SK-N-SH treated with all-trans-retinoic acid at 6 μM for 48 hours (cell line): ENCODE measurements at regions not wholly inside any gene's neighbourhood (a gene's known extent, or its start where the extent isn't known, plus 50 kb on each side); places are given as distances from the start of the nearest gene placed in this dataset.

Experiments
- ATAC-seq: fragments of 200-7000 bp; cut with Tn5 transposase; 3 replicates; pipeline ENCODE4 v1.9.1; 2020; ENCODE audit warnings: mild to moderate bottlenecking, moderate library complexity
- ARNTL ChIP-seq: fragments of 450-650 bp; formaldehyde crosslinking; IDR thresholded peaks from 2 replicates; pipeline ENCODE4 v1.5.0; 2020; ENCODE audit warnings: low read depth, mild to moderate bottlenecking, moderate library complexity, borderline replicate concordance
- CSDC2 ChIP-seq: fragments of 250-450 bp; sonication (Bioruptor Pico); IDR thresholded peaks from 2 replicates; pipeline ENCODE4 v1.5.0; 2020; ENCODE audit warnings: mild to moderate bottlenecking, moderate library complexity
- ESRRG ChIP-seq: fragments of 250-450 bp; sonication (Bioruptor Pico); IDR thresholded peaks from 2 replicates; pipeline ENCODE4 v1.6.1; 2021; ENCODE audit warnings: mild to moderate bottlenecking
- GLIS3 ChIP-seq: fragments of 250-450 bp; sonication (Bioruptor Pico); IDR thresholded peaks from 2 replicates; pipeline ENCODE4 v1.5.0; 2020; ENCODE audit warnings: mild to moderate bottlenecking, moderate library complexity
- ISL1 ChIP-seq: fragments of 250-450 bp; sonication (Bioruptor Pico); IDR thresholded peaks from 2 replicates; pipeline ENCODE4 v2.1.2; 2022; ENCODE audit warnings: mild to moderate bottlenecking, moderate library complexity
- OSR1 ChIP-seq: fragments of 250-450 bp; sonication (Bioruptor Pico); IDR thresholded peaks from 2 replicates; pipeline ENCODE4 v1.8.0; 2022; ENCODE audit warnings: moderate library complexity, mild to moderate bottlenecking, inconsistent platforms
- PPARA ChIP-seq: fragments of 250-450 bp; sonication (Bioruptor Pico); IDR thresholded peaks from 2 replicates; pipeline ENCODE4 v1.5.0; 2020; ENCODE audit warnings: mild to moderate bottlenecking, borderline replicate concordance
- RARB ChIP-seq: fragments of 250-450 bp; sonication (Bioruptor Pico); IDR thresholded peaks from 2 replicates; pipeline ENCODE4 v1.8.0; 2021; ENCODE audit warnings: mild to moderate bottlenecking, moderate library complexity
- SNAI2 ChIP-seq: fragments of 250-450 bp; sonication (Bioruptor Pico); IDR thresholded peaks from 2 replicates; pipeline ENCODE4 v1.5.0; 2020; ENCODE audit warnings: mild to moderate bottlenecking, moderate library complexity
- TCF4 ChIP-seq: fragments of 250-450 bp; sonication (Bioruptor Pico); IDR thresholded peaks from 2 replicates; pipeline ENCODE4 v1.8.0; 2021; ENCODE audit warnings: mild to moderate bottlenecking, moderate library complexity, borderline replicate concordance
- TOX ChIP-seq: fragments of 250-450 bp; sonication (Bioruptor Pico); IDR thresholded peaks from 2 replicates; pipeline ENCODE4 v1.8.0; 2021; ENCODE audit warnings: mild to moderate bottlenecking, moderate library complexity, borderline replicate concordance
- ZC3H10 ChIP-seq: fragments of 250-450 bp; sonication (Bioruptor Pico); IDR thresholded peaks from 2 replicates; pipeline ENCODE4 v1.5.1; 2021; ENCODE audit warnings: mild to moderate bottlenecking, moderate library complexity
- ZFP3 ChIP-seq: fragments of 250-450 bp; sonication (Bioruptor Pico); IDR thresholded peaks from 2 replicates; pipeline ENCODE4 v1.5.0; 2020; ENCODE audit warnings: mild to moderate bottlenecking, moderate library complexity
- ZFP30 ChIP-seq: fragments of 450-650 bp; formaldehyde crosslinking; IDR thresholded peaks from 2 replicates; pipeline ENCODE4 v1.5.0; 2022; ENCODE audit warnings: mild to moderate bottlenecking, moderate library complexity
- ZNF565 ChIP-seq: fragments of 450-650 bp; formaldehyde crosslinking; conservative IDR thresholded peaks from 2 replicates; pipeline ENCODE4 v1.5.0; 2020; ENCODE audit warnings: low read depth, mild to moderate bottlenecking, moderate library complexity
- ZNF70 ChIP-seq: fragments of 450-650 bp; formaldehyde crosslinking; IDR thresholded peaks from 2 replicates; pipeline ENCODE4 v1.5.0; 2020; ENCODE audit warnings: mild to moderate bottlenecking, moderate library complexity
- ZNF8 ChIP-seq: fragments of 450-650 bp; formaldehyde crosslinking; IDR thresholded peaks from 2 replicates; pipeline ENCODE4 v1.5.0; 2020; ENCODE audit warnings: mild to moderate bottlenecking, moderate library complexity
- TF ChIP-seq, protein P1 (sequence below): fragments of 250-450 bp; sonication (Bioruptor Pico); IDR thresholded peaks from 2 replicates; pipeline ENCODE4 v1.5.1; 2021; ENCODE audit warnings: mild to moderate bottlenecking, moderate library complexity
- TF ChIP-seq, protein P2 (sequence below): fragments of 250-450 bp; sonication (Bioruptor Pico); IDR thresholded peaks from 2 replicates; pipeline ENCODE4 v1.5.0; 2020; ENCODE audit warnings: mild to moderate bottlenecking, moderate library complexity

DNA sequence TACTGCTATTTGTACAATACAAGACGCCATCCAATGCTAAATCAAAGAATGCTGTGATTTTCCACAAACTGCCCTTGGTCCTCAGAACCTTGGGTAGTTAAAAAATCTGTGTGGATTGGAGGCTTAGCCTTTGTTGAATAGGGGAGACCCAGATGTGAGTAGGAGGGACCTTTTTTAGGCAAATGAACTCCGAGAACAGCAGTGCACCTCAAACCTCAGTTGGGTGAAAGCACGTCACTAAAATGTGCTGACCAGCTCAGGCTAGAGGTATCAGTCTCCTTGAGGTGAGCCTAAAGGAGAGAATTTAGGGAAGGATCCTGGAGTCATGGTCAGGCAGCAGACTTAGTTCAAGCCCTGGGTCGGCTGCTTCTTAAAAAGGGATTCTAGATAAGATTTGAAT lies 200.7 kb downstream of the SOX2 start:
- TF ChIP-seq ISL1 (CRISPR knock-in tag) (no peak), ESRRG (no peak), OSR1 (CRISPR knock-in tag) (no peak), ZNF565 (no peak), CSDC2 (CRISPR knock-in tag) (no peak), RARB (CRISPR knock-in tag) (no peak), SNAI2 (CRISPR knock-in tag) (no peak), GLIS3 (CRISPR knock-in tag) (no peak)
- TF ChIP-seq, protein P1, sequence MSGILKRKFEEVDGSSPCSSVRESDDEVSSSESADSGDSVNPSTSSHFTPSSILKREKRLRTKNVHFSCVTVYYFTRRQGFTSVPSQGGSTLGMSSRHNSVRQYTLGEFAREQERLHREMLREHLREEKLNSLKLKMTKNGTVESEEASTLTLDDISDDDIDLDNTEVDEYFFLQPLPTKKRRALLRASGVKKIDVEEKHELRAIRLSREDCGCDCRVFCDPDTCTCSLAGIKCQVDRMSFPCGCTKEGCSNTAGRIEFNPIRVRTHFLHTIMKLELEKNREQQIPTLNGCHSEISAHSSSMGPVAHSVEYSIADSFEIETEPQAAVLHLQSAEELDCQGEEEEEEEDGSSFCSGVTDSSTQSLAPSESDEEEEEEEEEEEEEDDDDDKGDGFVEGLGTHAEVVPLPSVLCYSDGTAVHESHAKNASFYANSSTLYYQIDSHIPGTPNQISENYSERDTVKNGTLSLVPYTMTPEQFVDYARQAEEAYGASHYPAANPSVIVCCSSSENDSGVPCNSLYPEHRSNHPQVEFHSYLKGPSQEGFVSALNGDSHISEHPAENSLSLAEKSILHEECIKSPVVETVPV (CRISPR knock-in tag): no peak
- ATAC-seq: no peak

DNA sequence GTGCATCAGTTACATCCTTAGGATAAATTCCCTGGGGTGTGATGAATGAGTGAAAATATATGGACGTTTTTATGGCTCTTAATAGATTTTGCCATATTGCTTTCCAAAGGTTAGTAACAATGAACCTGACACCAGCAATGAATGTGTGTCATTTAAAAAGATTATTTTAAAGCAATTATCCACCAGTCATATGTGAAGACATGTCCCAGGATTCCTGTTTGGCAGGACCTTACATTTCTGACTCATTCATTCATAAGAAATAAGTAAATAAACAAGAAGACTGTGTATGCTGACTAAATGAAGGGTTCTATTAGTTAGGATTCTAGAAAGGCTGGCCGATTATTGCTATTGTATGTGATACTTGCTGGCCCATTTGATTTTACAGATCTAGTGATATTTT lies 201.5 kb downstream of the SOX2 start:
- no peak for ATAC-seq
- no peak for TF ChIP-seq GLIS3 (CRISPR knock-in tag)
- TF ChIP-seq ZFP30 (CRISPR knock-in tag): no peak
- TF ChIP-seq, protein P2, sequence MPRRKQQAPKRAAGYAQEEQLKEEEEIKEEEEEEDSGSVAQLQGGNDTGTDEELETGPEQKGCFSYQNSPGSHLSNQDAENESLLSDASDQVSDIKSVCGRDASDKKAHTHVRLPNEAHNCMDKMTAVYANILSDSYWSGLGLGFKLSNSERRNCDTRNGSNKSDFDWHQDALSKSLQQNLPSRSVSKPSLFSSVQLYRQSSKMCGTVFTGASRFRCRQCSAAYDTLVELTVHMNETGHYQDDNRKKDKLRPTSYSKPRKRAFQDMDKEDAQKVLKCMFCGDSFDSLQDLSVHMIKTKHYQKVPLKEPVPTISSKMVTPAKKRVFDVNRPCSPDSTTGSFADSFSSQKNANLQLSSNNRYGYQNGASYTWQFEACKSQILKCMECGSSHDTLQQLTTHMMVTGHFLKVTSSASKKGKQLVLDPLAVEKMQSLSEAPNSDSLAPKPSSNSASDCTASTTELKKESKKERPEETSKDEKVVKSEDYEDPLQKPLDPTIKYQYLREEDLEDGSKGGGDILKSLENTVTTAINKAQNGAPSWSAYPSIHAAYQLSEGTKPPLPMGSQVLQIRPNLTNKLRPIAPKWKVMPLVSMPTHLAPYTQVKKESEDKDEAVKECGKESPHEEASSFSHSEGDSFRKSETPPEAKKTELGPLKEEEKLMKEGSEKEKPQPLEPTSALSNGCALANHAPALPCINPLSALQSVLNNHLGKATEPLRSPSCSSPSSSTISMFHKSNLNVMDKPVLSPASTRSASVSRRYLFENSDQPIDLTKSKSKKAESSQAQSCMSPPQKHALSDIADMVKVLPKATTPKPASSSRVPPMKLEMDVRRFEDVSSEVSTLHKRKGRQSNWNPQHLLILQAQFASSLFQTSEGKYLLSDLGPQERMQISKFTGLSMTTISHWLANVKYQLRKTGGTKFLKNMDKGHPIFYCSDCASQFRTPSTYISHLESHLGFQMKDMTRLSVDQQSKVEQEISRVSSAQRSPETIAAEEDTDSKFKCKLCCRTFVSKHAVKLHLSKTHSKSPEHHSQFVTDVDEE: no peak
- no peak for TF ChIP-seq SNAI2 (CRISPR knock-in tag)
- TF ChIP-seq ZNF70 (CRISPR knock-in tag): no peak

GRCh38 chr3:181915551-181915950 lies 203.8 kb downstream of the SOX2 start:
- no peak for ATAC-seq
- TF ChIP-seq PPARA (CRISPR knock-in tag): no peak
- TF ChIP-seq RARB (CRISPR knock-in tag): no peak
- no peak for TF ChIP-seq ARNTL (CRISPR knock-in tag)
- no peak for TF ChIP-seq TOX
- no peak for TF ChIP-seq TCF4 (CRISPR knock-in tag)
- TF ChIP-seq, all 23 proteins: peak for 0

GRCh38 chr3:181916013-181916412 lies 204.3 kb downstream of the SOX2 start:
- no peak; the same call in 2 of the 3 replicates for ATAC-seq
- TF ChIP-seq RARB (CRISPR knock-in tag): no peak
- no peak for TF ChIP-seq ZC3H10 (CRISPR knock-in tag)
- TF ChIP-seq TCF4 (CRISPR knock-in tag): no peak
- no peak for TF ChIP-seq CSDC2 (CRISPR knock-in tag)
- TF ChIP-seq ZNF565: no peak
- no peak for TF ChIP-seq ZFP30 (CRISPR knock-in tag)
- TF ChIP-seq, protein P2: no peak
- no peak for TF ChIP-seq TOX

- TF ChIP-seq ZC3H10 (CRISPR knock-in tag) (no peak), ZFP30 (CRISPR knock-in tag) (no peak), ZNF8 (CRISPR knock-in tag) (no peak), GLIS3 (CRISPR knock-in tag) (no peak), ZFP3 (CRISPR knock-in tag) (no peak), ZNF70 (CRISPR knock-in tag) (no peak), PPARA (CRISPR knock-in tag) (no peak), ARNTL (CRISPR knock-in tag) (no peak), SNAI2 (CRISPR knock-in tag) (no peak), CSDC2 (CRISPR knock-in tag) (no peak), ISL1 (CRISPR knock-in tag) (no peak), TCF4 (CRISPR knock-in tag) (no peak), RARB (CRISPR knock-in tag) (no peak), TOX (no peak), OSR1 (CRISPR knock-in tag) (no peak)
- TF ChIP-seq, protein P2: no peak
- no peak for ATAC-seq
Observed at GRCh38 chr3:181917027-181917426, 205.3 kb downstream of the SOX2 start.
